Spleen (tissue), 7 donors: ENCODE measurements at regions not wholly inside any gene's neighbourhood (a gene's known extent, or its start where the extent isn't known, plus 50 kb on each side); places are given as distances from the start of the nearest gene placed in this dataset.

Source experiments
- POLR2A ChIP-seq, 3 donors: fragments of 450-650 bp; IDR thresholded peaks; one replicate each; pipeline ENCODE4 v1.5.1; 2017; ENCODE audit warnings: antibody characterized with exemption in 3 of 3, mild to moderate bottlenecking in 1 of 3
- TF ChIP-seq, protein P1 (sequence below), 11 experiments: fragments of 200-600 bp in 7 of 11; fragments of 450-650 bp in 4 of 11; sonication (generic) in 4 of 11; IDR thresholded peaks in 8 of 11; conservative IDR thresholded peaks in 3 of 11; 1 replicate in 7 of 11; 2 replicates in 4 of 11; pipeline versions ENCODE4 v1.4.0 to v1.8.0; 2016 to 2021; ENCODE audit warnings: antibody characterized with exemption in 11 of 11, inconsistent platforms in 4 of 11, mild to moderate bottlenecking in 1 of 11
- donor health status: DM: no; HTN: no; CAD: no; lungs with moderate emphysema.
- donor health status: DM: no; HTN: no; CAD: no.
- donor health status: DM: no; HTN: no; CAD: no.

DNA sequence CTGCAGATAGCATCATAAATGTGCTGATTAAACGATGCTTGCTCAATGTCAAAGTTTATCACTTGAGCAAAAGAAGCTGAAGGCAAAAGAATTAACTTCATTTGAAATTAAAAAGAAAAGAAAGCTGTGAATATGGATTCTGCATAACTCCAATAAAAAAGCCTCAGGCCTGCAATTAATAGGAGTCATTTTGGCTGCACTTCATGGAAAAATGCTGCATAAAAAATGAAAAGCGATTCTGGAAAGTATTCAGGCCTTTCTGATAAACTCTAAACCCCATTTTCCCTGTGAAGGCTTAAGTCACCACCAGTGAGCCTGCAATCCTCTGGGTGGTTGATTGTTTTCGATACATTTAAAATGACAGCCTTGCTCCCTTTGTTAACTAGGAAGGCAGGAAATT is 1793.4 kb downstream of the SUCLG1 start:
- TF ChIP-seq, protein P1, sequence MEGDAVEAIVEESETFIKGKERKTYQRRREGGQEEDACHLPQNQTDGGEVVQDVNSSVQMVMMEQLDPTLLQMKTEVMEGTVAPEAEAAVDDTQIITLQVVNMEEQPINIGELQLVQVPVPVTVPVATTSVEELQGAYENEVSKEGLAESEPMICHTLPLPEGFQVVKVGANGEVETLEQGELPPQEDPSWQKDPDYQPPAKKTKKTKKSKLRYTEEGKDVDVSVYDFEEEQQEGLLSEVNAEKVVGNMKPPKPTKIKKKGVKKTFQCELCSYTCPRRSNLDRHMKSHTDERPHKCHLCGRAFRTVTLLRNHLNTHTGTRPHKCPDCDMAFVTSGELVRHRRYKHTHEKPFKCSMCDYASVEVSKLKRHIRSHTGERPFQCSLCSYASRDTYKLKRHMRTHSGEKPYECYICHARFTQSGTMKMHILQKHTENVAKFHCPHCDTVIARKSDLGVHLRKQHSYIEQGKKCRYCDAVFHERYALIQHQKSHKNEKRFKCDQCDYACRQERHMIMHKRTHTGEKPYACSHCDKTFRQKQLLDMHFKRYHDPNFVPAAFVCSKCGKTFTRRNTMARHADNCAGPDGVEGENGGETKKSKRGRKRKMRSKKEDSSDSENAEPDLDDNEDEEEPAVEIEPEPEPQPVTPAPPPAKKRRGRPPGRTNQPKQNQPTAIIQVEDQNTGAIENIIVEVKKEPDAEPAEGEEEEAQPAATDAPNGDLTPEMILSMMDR (IDR thresholded peaks at IDR 0.05 in 8 of 11, conservative IDR thresholded peaks at IDR 0.05 in 3 of 11) = no peak
- no peak for TF ChIP-seq POLR2A (IDR thresholded peaks at IDR 0.05)
